ENCODE measurements at regions not wholly inside any gene's neighbourhood (a gene's known extent, or its start where the extent isn't known, plus 50 kb on each side); places are given as distances from the start of the nearest gene placed in this dataset.

- Mint-ChIP-seq H3K27ac (ENCODE audit: unreplicated experiment) (no peak overlapping the region), H3K27me3 (ENCODE audit: unreplicated experiment) (no peaks in the 10 kb centered on the region), H3K4me3 (ENCODE audit: unreplicated experiment) (no peak overlapping the region), H3K4me1 (ENCODE audit: unreplicated experiment) (no peaks in the 10 kb centered on the region), H3K36me3 (ENCODE audit: unreplicated experiment) (no peaks in the 10 kb centered on the region), H3K9me3 (ENCODE audit: unreplicated experiment) (no peaks in the 10 kb centered on the region)
- DNase-seq (ENCODE audit: extremely low spot score, unreplicated experiment), result no peak
- TF ChIP-seq CTCF (IDR thresholded peaks at IDR 0.05), result no peak
Observed at GRCh38 chr2:8457699-8458502, 224.0 kb upstream of the ID2 start.

- H3K4me1 Mint-ChIP-seq (ENCODE audit: unreplicated experiment), result no peaks in the 10 kb centered on the region
- H3K9me3 Mint-ChIP-seq (ENCODE audit: unreplicated experiment), result no peaks in the 10 kb centered on the region
- DNase-seq (ENCODE audit: extremely low spot score, unreplicated experiment), result no peak
- no peaks in the 10 kb centered on the region for H3K36me3 Mint-ChIP-seq (ENCODE audit: unreplicated experiment)
- TF ChIP-seq CTCF (IDR thresholded peaks at IDR 0.05), result no peak
- no peak overlapping the region for H3K27ac Mint-ChIP-seq (ENCODE audit: unreplicated experiment)
- no peak overlapping the region for H3K4me3 Mint-ChIP-seq (ENCODE audit: unreplicated experiment)
- H3K27me3 Mint-ChIP-seq (ENCODE audit: unreplicated experiment), result no peaks in the 10 kb centered on the region
Observed at GRCh38 chr2:8458503-8459459, 223.1 kb upstream of the ID2 start.

GRCh38 chr2:8459474-8459873, 222.4 kb upstream of the ID2 start:
- H3K9me3 Mint-ChIP-seq (ENCODE audit: unreplicated experiment), result no peaks in the 10 kb centered on the region
- no peak overlapping the region for H3K4me3 Mint-ChIP-seq (ENCODE audit: unreplicated experiment)
- no peak overlapping the region for H3K27ac Mint-ChIP-seq (ENCODE audit: unreplicated experiment)
- no peaks in the 10 kb centered on the region for H3K36me3 Mint-ChIP-seq (ENCODE audit: unreplicated experiment)
- no peak for DNase-seq (ENCODE audit: extremely low spot score, unreplicated experiment)
- TF ChIP-seq CTCF (IDR thresholded peaks at IDR 0.05), result no peak
- H3K4me1 Mint-ChIP-seq (ENCODE audit: unreplicated experiment), result no peaks in the 10 kb centered on the region
- H3K27me3 Mint-ChIP-seq (ENCODE audit: unreplicated experiment), result no peaks in the 10 kb centered on the region

- H3K9me3 Mint-ChIP-seq (ENCODE audit: unreplicated experiment), result no peaks in the 10 kb centered on the region
- no peak overlapping the region for H3K27ac Mint-ChIP-seq (ENCODE audit: unreplicated experiment)
- no peaks in the 10 kb centered on the region for H3K4me1 Mint-ChIP-seq (ENCODE audit: unreplicated experiment)
- no peak for DNase-seq (ENCODE audit: extremely low spot score, unreplicated experiment)
- H3K4me3 Mint-ChIP-seq (ENCODE audit: unreplicated experiment), result no peak overlapping the region
- no peaks in the 10 kb centered on the region for H3K27me3 Mint-ChIP-seq (ENCODE audit: unreplicated experiment)
- TF ChIP-seq CTCF (IDR thresholded peaks at IDR 0.05), result no peak
- H3K36me3 Mint-ChIP-seq (ENCODE audit: unreplicated experiment), result no peaks in the 10 kb centered on the region
Observed at GRCh38 chr2:8461341-8461740, 220.5 kb upstream of the ID2 start.

GRCh38 chr2:8462280-8462679, 219.6 kb upstream of the ID2 start:
- no peaks in the 10 kb centered on the region for H3K36me3 Mint-ChIP-seq (ENCODE audit: unreplicated experiment)
- no peak overlapping the region for H3K4me3 Mint-ChIP-seq (ENCODE audit: unreplicated experiment)
- no peaks in the 10 kb centered on the region for H3K27me3 Mint-ChIP-seq (ENCODE audit: unreplicated experiment)
- DNase-seq (ENCODE audit: extremely low spot score, unreplicated experiment), result no peak
- H3K9me3 Mint-ChIP-seq (ENCODE audit: unreplicated experiment), result no peaks in the 10 kb centered on the region
- no peak for TF ChIP-seq CTCF (IDR thresholded peaks at IDR 0.05)
- no peaks in the 10 kb centered on the region for H3K4me1 Mint-ChIP-seq (ENCODE audit: unreplicated experiment)
- no peak overlapping the region for H3K27ac Mint-ChIP-seq (ENCODE audit: unreplicated experiment)
